Activated T-helper 1 cell treated with anti-CD3 and anti-CD28 coated beads, Interleukin-2, amount 50 U/mL, for 16 hours (primary cell): ENCODE measurements at regions not wholly inside any gene's neighbourhood (a gene's known extent, or its start where the extent isn't known, plus 50 kb on each side); places are given as distances from the start of the nearest gene placed in this dataset.
A peak's percentile ranks its signal among the peaks of the same experiment; 100 is the strongest.
"Not testable (repeated sequence)": the region's sequence is repeated elsewhere in the genome, so short reads cannot be mapped to it uniquely, and the experiment has no call there.

Source experiments
- DNase-seq, 2 donors: peaks; one replicate each; pipeline ENCODE4 v3.0.0-alpha.2; 2020; ENCODE audit warnings: low read depth in 1 of 2, low spot score in 1 of 2

DNA sequence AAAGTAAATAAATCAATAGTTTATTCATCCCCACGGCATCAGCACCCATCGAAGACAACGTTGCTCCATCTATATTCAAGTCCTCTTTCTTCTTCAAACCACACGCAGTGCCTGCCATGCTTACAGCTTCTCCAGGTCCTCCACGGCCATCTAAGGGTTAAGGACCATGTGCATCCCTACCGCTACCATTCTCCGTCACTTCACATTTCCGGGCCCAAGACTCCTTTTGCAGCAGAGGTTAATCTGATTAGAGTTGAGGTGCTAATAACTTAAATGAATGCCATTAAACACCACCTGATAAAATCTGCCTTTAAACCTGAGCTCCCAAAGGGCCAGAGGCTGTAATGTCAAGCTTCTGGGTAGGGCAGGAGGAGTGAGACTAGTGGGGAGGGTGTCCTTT is 79.7 kb upstream of the CCND2 start:
- no peak for DNase-seq

DNA sequence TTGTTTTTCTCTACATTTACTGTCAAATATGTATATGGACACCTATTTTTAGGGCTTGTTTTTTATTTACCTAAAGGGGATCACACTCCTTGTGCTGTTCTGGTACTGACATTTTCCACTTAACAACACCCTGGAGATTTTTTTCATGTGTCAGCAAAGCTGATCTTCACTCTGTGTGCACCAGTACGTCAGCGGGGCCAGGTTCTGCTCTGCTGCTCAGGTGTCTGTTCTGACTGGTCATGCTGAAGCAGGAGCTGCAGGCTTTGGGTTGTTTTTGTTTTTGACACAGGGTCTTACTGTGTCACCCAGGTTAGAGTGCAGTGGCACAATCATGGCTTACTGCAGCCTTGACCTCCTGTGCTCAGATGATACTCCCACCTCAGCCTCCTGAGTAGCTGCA is 81.9 kb upstream of the CCND2 start:
- no peak for DNase-seq

DNA sequence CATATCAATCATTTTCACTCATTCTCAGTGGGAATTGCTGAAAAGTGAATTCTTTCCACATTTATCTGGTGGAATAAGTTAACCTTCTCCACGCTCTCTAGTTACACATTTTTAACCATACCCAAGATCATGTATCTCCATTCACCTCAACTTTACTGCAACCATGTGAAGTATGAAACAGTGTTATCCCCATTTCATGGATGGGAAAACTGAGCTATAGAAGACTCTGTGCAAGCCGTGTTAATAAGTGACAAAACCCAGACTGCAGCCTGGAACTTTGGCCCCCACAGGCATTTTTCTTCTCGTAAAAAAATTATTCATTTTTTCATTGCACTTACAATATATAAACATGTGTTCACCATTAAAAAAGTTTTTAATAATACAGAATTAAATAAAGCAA is 82.4 kb upstream of the CCND2 start:
- DNase-seq = no peak

DNA sequence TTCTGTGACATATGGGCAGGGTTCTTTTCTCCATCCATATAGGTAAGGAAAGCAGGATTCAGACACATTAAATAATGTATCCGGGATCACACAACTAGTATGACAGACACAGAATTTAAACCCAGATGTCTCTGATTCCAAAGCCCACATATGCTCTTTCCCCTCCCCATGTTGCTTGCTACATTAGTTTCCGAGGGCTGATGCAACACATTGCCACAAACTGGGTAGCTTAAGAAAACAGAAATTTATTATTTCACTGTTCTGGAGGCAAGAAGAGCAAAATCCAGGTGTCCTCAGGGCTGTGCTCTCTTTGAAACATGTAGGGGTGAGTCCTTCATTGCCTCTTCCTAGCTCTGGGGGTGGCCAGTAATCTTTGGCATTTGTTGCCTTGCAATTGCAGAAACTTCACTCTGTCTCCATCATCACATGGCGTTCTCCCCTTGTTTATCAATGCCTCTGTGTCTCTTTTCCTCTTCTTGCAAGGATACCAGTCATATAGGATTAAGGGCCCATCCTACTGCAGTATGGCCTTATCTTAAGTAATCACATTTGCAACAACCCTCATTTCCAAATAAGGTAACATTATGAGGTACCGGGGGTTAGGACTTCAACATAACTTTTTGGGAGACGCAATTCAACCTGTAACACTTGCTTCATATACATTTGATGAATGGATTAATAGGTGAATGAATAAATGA is 83.0 kb upstream of the CCND2 start:
- DNase-seq = no peak

DNA sequence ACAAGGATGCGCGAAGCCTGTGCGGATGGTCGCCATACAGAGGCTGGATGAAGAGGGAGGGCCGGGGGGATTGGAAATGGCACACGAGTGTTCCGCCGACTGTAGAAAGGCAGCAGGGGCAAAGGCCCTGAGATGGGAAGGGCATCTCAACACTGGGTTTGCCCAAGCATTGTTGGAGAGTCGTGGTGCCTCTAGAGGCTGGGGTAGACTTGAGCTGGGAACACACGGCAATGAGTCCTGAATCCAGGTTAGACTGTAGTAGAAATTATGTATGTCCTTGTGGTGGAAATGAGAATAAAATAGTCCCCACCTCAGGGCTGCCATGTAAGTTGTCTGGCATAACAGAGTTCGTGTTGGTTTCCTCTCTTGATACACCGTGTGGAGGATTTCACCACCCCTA is 83.8 kb upstream of the CCND2 start:
- DNase-seq = no peak

DNA sequence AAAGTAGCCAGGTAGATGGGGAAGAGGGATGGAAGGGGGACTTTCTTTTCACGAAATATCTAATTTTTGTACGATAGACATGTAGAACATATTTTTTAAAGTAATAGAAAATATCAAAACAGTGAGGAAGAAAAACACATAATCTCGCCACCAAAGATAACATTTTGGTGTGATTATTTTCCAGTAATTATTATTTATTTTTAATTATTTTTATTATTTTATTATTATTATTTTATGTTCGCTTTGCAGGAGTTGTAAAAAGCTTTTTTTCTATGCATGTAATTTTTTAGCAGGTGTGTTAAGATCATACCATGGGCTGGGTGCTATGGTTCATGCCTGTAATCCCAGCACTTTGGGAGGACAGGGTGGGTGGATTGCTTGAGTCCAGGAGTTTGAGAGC is 85.6 kb upstream of the CCND2 start:
- DNase-seq = no peak

DNA sequence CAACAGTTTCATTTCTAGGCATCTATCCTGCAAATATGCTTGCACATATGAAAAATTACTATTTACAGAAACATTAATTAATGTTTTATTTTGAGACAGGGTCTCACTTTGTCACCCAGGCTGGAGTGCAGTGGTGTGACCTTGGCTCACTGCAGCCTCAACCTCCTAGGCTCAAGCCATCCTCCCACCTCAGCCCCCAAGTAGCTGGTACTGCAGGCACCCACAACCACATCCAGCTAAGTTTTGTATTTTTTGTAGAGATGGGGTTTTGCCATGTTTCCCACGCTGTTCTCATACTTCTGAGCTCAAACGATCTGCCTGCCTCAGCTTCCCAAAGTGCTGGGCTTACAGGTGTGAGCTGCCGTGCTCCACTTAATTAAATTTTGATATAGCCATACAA is 86.2 kb upstream of the CCND2 start:
- not testable (repeated sequence) for DNase-seq

DNA sequence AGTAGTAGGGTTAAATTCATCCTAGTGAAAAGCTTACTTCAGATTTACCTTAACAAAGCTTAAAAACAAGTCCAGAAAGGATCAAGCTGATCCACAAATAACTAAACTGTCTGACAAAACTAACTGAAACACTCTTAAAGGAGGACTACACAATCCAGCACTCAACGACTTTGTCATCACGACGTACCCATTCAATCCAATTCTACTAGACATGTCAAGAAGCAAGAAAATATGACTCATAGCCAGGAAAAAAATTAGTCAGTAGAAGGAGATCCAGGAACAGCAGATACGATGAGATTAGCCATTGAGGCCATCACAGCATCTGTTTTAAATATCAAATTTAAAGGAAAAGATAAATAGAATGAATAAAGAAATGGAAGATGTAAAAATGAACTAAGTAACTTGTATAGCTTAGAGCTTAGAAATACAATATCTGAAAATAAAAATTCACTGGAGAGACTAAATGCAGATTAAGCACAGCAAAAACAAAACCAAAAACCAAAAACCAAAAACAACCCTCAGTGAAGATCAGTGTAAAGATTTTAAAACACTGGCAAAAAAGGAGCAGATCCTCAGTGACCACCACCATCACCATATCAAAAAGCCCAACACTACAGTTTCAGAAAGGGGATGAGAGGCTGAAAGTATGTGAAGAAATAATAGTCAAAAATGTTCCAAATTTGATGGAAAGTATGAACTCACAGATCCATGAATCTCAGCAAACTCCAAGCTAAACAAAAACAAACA is 95.0 kb upstream of the CCND2 start:
- no peak for DNase-seq

DNA sequence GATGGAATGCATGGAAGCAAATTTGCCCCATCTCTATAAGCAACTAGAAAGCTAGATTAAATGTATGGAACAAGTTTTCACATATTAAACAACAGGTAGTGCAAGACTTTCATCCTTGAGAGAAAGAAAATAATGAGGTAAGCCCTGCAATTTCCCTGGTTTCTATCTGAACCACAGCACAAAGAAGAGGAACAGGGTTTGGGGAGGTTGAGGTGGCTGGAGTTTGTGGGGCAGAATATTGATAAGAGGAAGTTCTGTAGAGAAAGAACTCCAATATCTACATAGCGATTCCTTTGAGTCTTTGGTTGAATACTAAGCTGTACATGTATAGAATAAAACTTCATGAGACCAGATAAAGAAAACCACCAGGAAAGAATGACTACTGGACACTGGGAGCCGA is 96.3 kb upstream of the CCND2 start:
- no peak for DNase-seq

DNA sequence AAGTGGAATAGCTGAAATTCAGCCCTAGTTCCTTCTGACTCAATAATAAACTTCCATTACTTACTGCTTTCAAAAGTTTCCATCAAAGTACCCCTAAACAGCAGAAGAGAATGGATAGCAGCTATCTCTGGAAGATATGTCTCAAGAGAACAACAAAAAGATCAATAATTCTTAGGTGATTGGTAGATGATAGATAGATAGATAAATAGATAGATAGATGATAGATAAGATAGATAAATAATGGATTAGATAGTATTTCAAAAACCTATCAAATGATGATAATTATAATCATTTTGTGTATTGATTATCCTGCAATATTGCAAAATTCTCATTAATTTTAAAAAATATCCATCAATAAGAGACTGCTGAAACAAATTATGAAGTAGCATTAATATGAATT is 97.4 kb upstream of the CCND2 start:
- DNase-seq = no peak

DNA sequence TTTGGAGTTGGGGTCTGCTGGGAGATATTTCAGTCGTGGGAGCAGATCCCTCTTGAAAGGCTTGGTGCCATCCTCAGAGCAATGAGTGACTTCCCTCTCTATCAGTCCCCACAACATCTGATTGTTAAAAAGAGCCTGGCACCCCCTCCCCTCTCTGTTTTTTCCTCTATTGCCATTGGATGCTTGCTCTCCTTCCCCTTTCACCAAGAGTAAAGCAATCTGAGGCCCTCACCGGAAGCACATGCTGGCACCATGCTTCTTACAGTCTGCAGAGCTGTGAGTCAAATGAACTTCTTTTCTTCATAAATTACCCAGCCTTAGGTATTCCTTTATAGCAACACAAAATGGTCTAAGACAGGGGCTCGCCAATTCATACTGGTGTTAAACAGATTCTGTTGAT is 99.1 kb upstream of the CCND2 start:
- no peak for DNase-seq

DNA sequence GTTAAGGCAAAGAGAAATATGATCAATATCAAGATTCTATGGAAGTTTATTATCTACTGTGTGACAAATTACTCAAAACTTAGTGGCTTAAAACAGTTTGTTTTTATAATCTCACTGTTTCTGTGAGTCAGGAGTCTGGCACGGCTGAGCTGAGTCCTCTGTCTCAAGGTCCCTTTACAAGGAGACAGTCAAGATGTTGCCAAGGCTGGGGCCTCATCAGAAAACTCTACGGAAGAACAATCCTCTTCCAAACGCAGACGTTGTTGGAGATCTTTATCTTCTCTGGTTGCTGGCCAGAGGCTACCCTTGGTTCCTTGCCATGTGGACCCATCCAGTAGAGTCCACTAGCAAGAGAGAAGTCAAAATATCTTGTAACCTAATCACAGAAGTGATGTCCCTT is 100.6 kb upstream of the CCND2 start:
- DNase-seq = no peak

DNA sequence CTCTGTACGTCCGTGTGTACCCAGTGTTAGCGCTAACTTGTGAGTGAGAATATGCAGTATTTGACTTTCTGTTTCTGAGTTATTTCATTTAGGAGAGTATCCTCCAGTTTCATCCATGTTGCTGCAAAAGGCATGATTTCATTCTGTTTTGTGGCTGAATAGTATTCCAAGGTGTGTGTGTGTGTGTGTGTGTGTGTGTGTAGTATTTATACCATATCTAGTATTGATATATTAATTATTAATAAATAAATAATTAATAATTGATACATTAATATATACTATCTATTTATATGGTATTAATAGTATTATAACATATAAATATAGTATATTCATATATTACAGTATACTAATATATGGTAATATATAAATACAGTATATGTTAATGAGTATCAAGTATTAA is 101.8 kb upstream of the CCND2 start:
- no peak for DNase-seq

DNA sequence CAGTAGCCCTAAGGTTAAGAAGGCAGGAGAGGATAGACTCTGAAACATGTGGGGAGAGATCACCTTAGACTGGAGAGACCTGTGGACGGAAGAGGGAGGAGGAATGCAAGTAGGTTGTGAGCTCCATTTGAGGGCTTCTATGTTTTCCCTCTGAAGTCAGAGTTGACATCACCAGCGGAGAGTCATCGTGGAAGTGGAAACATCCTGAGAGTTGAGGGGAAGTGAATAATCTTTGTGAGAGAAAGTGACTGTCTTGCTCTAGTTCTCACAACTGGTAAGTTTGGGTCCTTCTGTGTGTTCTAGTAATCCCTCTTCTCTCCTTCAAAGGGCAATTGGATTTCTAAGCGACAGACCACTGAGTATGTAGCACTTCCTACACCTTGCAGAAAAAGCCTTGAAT is 103.6 kb upstream of the CCND2 start:
- DNase-seq = no peak

DNA sequence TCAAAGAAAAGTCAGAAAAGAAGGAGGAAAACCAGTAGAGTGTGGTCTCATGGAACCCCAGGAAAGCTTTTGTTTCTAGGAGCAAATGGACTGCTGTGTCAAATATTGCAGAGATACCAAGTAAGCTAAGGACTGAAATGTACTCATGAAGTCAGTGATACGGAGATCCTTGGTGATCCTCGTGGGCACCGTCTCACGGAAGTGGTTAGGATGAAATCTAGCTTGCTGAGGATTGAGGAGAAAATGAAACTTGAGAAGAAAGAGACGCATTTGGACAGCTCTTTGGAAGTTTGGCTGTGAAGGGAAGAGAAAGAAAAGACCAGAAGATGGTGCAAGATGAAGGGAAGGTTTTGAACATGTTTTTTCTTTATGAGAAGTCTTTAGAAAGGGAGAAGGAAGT is 104.0 kb upstream of the CCND2 start:
- no peak for DNase-seq

DNA sequence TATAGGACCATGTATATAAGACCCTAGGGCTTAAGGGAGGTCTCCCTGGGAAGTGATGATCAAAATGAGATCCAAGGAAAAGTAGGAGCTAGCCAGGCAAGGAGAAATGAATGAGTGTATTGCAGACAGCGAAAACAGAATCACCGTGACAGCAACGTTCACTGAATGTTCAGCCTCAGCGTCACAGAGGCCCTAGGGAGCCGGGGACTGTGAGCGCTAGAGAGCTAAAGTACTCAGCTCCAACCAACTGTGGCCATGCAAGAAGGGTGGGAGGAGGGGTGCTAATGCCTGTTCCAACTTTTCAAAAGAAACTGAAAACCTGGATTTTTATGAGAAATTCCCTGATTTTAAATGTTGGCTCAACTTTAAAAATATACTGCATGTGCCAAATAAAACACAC is 105.5 kb upstream of the CCND2 start:
- DNase-seq = no peak

DNA sequence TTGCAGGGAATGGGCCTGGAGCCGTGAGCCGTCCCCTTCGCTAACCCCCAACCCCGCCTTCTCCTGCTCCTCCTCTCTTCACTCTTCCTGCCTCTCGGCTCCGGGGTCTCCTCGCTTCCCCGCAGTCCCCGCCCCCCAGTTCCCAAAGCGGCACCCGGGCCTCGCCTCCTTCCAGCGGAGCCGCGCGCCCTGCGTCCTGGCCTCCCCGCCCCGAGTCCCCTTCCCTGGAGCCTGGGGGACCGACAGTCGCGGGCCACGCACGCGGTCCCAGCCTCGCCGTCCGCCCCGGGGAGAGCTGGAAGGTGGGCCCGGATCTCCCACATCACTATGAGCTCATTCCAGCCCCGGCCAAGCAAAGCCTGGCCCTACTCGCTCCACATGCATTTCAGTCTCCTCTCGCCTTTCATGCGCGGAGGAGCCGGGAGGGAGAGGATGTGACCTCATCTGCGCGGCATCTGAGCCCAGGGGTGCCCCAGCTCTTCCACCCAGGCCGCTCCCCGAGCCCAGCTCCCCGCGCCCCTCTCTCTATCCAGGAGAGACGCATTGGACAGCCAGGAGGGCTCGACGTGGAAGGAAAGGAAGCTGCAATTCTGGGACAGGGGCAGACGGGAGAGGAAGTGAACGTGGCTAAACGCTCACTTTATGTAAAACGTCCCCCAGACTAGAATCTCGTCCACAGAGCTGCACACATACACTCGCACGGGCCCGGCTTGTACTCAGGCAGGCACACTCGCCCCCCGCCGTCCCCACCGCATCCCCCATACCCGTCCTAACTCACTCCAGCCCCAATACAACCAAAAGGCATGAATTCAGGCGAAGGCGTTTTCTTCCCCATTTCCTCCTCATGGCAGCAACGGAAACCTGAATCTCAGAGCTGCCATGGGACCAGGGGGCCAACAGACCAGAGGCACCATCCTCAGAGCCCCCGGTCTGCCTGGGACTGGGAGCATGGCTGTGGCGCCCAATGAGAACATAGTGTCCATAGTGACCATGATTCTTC is 108.7 kb upstream of the CCND2 start:
- DNase-seq = peak; percentile 25 to 27

DNA sequence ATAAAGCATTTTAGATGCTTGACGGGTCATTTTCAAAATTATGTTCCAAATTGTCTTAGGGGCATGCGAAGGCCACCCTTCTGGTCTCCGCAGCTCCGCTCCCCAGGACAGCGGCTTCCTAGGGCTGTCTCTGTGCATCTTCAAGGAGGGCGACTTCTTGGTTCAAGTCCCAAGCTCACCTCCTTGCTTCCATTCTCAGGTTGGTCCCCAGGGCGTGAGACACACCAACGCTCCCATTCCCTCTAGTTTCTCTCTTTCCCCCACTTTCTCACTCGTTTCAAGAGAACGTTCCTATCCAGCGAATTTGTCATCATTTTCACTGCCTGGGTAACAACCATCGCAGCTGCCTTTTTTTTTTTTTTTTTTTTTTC is 109.4 kb upstream of the CCND2 start:
- DNase-seq = no peak

DNA sequence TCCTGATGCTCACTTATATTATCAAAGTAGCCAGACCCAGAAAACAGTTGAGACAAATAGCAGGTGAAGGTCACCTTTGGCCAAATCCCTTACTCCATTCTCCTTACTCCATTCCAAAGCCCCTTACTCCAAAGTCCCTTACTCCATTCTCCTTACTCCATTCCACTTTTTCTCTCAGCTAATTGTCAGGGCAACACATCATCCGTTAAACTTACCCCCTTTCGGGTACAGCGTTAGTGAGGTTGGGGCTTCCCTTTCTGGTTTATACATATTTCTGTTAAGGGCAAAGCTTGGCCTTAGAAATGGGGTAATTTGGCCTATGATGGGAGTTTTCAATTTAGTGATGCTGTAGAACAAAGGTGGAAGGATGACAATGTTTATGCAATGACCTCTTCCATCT is 111.8 kb upstream of the CCND2 start:
- DNase-seq = no peak

DNA sequence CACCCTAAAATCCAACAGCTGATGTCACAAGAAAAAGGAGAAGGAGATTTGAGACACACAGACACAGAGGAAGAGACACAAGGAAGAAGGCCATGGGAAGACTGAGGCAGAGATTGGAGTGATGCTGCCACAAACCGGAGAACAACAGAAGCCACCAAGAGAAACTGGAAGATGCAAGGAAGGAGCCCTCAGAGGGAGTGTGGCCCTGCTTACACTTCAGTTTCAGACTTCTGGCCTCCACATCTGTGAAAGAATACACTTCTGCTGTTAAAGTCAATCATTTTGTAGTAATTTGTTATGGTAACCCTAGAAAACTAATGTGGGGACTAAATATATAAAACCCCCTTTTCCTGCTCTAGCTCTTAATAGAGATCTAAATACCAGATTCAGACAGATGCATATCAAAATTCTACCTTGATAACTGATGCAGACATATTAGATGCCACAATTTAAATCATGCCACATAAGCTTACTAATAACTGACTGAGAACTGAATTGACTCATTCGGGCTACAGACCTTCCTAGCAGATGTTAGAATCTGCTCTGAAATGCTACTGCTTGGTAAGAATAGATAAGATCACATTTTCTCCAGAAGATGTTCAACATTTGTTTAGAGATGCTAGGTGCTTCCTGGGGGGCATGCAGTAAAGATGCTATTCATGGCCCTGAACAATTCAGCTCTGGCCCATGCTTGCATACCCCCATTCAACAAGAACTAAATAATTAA is 113.1 kb upstream of the CCND2 start:
- DNase-seq = no peak

DNA sequence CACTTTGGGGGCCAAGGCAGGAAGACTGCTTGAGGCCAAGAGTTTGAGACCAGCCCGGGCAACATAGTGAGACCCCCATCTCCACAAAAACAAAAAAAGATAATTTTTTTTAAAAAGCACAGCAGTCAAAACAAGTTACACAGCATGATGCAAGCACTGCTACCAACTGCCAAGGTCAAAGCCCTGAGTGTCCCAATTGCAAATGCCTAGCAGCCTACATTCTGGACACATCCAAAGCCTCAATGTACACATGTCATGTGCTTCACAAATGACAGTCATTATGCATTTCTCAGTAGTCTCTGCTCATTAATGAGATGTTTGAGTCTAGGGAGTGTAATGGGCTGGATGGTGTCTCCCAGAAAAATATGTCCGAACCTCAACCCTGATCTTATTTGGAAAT is 113.7 kb upstream of the CCND2 start:
- no peak for DNase-seq
